HS-5 (cell line): ENCODE measurements at regions not wholly inside any gene's neighbourhood (a gene's known extent, or its start where the extent isn't known, plus 50 kb on each side); places are given as distances from the start of the nearest gene placed in this dataset.
A peak's percentile ranks its signal among the peaks of the same experiment; 100 is the strongest.

Experiments used
- DNase-seq: peaks from one replicate; pipeline ENCODE4 v3.0.0-alpha.2; 2012; ENCODE audit warnings: low read depth

DNA sequence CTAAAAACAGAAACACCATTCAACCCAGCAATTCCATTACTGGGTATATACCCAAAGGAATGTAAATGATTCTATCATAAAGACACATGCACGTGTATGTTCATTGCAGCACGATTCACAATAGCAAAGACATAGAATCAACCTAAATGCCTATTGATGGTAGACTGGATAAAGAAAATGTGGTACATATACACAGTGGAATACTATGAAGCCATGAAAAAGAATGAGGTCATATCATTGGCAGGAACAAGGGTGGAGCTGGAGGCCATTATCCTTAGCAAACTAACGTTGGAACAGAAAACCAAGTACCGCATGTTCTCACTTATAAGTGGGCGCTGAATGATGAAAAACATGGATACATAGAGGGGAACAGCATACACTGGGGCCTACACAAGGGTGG, 77.2 kb upstream of the MYOCD start:
- no peak for DNase-seq

DNA sequence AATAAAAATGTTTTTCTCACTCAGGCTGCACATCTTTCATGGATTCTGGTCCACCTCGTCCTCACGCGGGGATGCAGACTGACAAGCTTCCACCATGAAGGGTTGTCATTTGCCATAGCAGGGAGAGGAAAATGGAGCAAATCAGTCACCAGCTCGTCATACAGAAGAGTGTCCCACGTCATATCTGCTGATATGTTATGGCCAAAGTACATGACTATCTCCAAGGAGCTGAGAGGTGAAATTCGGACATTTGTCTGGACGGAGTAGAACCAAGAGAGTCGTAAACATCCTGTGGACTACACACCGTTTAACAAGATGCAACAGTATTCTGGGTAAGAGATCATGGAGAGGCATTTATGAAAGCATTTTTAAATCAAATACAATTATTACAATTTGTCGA, 75.3 kb upstream of the MYOCD start:
- DNase-seq: no peak

DNA sequence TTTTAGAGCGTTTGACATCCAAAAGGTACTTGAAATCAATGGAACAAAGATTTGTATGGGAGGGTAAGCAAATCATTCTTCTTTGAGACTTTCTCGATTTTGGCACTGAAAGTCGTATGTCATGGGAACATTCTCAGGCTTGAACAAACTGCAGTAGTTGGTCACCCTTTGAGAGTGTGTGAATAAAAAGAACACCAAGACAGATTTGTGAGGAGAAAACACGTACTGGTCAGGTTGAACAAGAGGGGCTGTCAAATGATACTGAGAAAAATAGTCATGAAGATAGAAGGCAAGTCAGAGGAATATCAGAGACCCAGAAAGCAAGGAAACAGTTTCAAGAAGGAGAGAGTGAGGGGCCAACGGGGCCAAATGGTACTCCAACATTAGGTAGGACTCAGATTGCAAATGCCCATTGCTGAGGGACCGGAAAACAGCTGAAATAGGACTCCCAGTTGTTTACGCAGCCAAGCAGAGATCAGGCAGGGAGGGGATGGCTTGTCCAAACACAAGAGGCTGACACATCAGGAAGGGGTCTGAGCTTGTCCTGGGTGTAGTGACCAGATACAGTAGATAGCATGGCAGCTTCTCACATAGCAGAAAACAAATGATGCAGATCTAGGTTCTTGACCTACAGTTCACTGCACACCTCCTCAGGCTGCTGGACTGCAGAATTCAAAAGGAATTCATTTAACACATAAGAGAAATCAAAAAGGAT, 74.5 kb upstream of the MYOCD start:
- no peak for DNase-seq

DNA sequence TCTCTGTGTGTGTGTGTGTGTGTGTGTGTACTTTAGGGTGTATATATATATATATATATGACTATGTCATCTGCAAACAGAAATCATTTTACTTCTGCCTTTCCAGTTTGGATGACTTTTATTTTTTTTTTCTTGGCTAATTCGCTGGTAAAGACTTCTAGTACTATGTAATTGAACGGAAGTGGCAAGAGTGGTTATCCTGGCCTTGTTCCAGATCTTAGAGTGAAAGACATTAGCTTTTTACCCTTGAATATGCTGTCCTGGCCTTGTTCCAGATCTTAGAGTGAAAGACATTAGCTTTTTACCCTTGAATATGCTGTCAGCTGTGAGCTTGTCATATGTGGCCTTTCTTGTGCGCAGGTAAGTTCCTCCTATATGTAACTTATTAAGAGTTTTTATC, 72.7 kb upstream of the MYOCD start:
- no peak for DNase-seq

DNA sequence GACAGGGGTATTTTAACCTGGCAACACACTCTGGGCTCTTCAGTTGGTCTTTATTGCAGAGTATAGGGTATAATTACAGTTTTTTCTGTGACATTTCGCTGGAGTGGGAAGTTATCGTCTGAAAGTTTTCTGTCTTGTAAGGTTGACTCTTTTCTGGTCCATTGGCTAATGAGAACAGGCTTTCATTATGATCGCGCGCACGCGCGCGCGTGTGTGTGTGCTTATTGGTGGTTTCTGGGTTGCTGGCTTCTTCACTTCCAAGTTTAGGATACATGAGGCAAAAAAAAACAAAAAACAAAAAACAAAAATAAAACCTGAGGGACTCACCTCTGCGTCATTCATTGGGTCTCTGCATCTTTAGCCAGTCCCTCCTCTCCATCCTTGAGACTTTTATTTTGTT, 68.7 kb upstream of the MYOCD start:
- no peak for DNase-seq

DNA sequence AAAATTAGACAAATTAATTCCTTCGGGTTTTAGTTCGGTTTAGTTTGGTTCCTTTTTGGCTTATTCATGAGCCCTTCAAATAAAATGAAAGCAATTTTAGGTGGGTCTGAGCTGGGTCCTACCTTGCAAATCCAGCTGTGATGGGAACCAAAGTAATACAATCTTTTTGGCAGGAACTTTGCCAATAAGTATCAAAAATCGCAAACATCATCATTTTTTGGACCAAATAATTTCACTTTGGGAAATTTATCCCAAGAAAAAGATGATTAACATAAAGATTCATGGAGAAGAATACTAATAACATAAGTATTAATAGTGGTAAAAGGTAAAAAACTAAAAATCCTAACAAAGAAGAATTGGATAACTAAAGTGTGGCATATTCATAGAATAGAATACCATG, 67.8 kb upstream of the MYOCD start:
- no peak for DNase-seq

DNA sequence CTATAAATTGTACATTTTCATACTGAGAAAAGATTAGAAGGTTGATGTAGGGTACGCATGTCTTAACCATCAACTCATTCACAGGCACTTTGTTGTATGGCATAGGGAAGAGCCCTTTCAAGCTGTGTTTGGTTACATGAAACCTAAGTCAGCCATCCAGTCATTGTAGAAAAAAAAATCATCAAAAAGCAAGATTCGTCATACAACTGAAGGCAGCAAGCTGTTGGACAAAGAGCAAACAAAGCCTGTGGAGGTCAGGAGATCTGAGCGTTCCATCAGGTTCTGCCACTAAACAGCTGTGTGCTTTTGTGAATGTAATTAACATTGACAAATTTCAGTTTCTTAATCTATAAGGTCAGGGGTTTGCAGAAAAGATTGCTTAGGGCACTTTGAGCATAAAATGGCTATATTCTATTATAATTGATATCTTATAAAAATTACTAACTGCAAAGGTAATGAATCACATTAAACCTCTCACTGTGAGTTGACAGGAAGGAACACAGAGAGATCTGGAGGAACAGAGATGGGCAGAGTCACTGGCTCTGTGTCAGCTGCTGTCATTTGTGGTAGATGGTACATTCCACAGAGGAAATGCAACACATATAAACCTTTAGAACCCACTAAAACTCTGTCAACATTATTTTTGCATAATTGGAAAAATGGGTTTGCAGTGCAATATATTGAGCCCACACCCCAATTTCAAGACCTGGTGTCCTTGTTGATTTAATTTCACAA, 66.3 kb upstream of the MYOCD start:
- DNase-seq: no peak

DNA sequence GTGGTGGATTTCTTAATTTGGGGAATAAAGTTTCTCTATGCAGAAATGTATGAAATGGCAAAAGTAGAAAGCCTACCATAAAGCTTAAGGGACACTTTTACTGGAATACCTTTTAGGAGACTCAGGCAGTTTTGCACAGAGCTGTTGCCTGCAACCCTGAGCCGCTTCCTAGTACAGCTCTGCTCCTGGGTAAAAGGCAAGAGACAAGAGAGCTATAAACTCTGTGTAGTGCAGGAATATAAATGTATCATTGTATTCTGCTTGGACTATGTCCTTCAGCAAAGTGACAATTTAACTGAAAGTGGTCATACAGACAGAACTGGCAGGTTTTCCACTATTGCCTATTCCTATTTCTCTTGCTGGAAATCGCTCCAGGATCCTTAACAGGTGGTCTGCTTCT, 65.3 kb upstream of the MYOCD start:
- DNase-seq: no peak

DNA sequence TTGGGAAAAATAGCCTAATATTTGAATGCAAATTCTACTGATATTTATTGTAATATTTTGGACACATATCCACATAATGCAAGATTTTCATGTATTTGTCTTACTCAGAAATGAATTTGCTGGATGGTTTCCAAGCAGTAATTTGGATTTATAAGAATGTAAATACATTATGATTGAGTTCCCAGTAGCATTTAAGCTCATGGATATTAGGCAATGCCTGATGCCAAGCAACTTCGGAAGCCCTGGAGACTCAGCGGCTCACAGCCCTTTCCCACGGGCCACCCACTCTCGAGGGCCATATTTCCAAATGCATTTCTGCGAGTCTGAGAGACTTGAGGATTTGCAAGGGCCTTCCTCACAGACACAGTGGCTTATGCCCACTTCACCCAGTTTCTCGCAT, 62.1 kb upstream of the MYOCD start:
- DNase-seq: no peak

DNA sequence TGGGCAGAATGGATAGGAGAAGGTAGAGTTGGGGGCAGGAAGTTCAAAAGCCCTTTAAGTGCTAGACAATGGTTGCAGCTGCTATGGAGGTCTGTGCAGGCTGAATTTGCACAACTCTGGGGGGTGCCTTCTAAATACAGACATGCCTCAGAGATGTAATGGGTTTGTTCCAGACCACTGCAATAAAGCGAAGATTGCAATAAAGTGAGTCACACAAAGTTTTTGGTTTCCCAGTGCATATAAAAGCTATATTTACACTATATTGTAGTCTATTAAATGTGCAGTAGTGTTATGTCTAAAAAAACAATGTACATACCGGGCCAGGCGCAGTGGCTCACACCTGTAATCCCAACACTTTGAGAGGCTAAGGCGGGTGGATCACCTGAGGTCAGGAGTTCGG, 60.5 kb upstream of the MYOCD start:
- peak; percentile 22 for DNase-seq

DNA sequence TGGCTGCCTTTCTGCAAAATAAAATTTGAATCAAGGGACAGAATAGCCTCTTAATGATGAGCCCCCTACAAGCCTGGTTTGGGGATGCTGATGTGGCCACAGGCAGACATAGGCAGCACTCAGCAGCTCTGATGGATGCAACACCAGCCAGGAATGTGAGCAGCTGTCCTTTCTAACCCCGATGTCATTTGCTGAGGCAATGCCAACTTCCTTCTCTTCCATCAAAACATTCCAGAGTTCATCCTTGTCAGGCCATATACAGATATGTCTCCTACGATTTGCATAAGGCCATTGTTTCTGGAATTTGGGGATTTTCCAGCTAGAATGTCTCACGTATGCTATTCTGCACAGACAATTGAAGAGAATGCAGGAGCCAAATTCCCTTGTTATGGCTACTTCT, 52.1 kb upstream of the MYOCD start:
- peak; percentile 87 for DNase-seq
